NB4 (cell line): ENCODE measurements at regions not wholly inside any gene's neighbourhood (a gene's known extent, or its start where the extent isn't known, plus 50 kb on each side); places are given as distances from the start of the nearest gene placed in this dataset.

Source experiments
- CTCF ChIP-seq: IDR thresholded peaks from one replicate; pipeline ENCODE4 v1.5.1; 2012; ENCODE audit warnings: low read depth, low read length
- MYC ChIP-seq: IDR thresholded peaks from 2 replicates; pipeline ENCODE4 v1.6.1; 2011; ENCODE audit warnings: low read depth, low read length
- POLR2A ChIP-seq: IDR thresholded peaks from 2 replicates; pipeline ENCODE4 v1.6.1; 2011; ENCODE audit warnings: mild to moderate bottlenecking; ENCODE audit not compliant: insufficient read length; ENCODE audit errors: extremely low read depth
- TF ChIP-seq, protein P1 (sequence below): IDR thresholded peaks from 2 replicates; pipeline ENCODE4 v1.6.1; 2011; ENCODE audit warnings: low read depth, low read length

DNA sequence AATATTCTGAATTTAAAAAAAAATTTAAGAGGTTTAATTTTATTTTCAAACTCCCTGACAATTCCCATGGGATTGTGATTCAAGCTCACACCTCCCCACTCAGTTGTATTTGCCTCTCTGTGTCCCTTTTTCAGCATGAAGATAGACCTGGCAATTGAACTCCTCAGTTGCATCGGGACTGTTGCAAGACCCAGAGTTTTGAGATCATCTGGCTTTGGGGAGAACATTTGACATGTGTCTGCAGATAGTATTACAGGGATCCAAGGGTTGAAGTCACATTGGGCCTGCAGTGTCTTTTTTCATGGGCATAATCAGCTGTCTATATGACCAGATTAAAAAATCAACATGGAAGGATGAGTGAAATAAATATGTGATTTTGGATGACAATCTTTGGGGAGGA, 91.1 kb upstream of the EOMES start:
- TF ChIP-seq CTCF (no peak), POLR2A (no peak), MYC (no peak)
- TF ChIP-seq, protein P1, sequence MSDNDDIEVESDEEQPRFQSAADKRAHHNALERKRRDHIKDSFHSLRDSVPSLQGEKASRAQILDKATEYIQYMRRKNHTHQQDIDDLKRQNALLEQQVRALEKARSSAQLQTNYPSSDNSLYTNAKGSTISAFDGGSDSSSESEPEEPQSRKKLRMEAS = no peak
